ENCODE measurements at regions not wholly inside any gene's neighbourhood (a gene's known extent, or its start where the extent isn't known, plus 50 kb on each side); places are given as distances from the start of the nearest gene placed in this dataset.

DNA sequence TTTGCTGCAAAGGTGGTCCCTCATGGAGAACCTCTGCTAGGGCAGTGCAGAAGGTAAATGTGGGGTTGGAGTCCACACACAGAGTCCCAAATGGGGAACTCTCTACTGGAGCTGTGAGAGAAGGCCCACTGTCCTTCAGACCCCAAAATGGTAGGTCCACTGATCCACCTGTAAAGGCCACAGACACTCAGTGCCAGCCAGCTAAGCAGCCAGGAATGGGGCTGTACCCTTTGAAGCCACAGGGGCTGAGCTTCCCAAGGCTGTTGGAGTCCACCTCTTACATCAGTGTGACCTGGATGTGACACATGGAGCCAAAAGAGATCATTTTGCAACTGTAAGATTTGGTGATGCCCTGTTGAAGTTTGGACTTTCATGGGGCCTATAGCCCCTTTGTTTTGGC lies 252.4 kb upstream of the GULP1 start:
- Histone ChIP-seq H3K27me3 (ENCODE audit: control insufficient read depth in 2 of 2, insufficient read depth in 2 of 2, low read length in 2 of 2) (no peaks in the 10 kb centered on the region), H3K4me1 (ENCODE audit: control insufficient read depth in 1 of 2, insufficient read depth in 2 of 2, low read length in 2 of 2) (no peaks in the 10 kb centered on the region), H3K4me2 (replicated peaks; ENCODE audit: extremely low read depth, low read length, poor library complexity, severe bottlenecking) (no peak overlapping the region), H3K36me3 (replicated peaks in 1 of 2; ENCODE audit: control insufficient read depth in 1 of 2, insufficient read depth in 2 of 2, low read length in 2 of 2) (no peaks in the 10 kb centered on the region), H3K9me3 (replicated peaks in 1 of 2; ENCODE audit: control insufficient read depth in 1 of 2, insufficient read depth in 1 of 2, low read length in 2 of 2) (peaks cover 0 to 7% of the 10 kb centered on the region in 2 donors), H3K4me3 (replicated peaks in 1 of 3; ENCODE audit: low read depth in 2 of 3, low read length in 3 of 3) (no peak overlapping the region), H3K79me2 (ENCODE audit: insufficient read depth, low read length) (no peaks in the 10 kb centered on the region), H3K27ac (ENCODE audit: low read depth in 1 of 2, low read length in 2 of 2) (no peak overlapping the region), H2AFZ (ENCODE audit: insufficient read depth, low read depth, low read length, poor library complexity, severe bottlenecking) (no peak overlapping the region), H3K9ac (ENCODE audit: insufficient read depth, low read length, poor library complexity, severe bottlenecking) (no peak overlapping the region), H4K20me1 (ENCODE audit: insufficient read depth, low read length) (no peaks in the 10 kb centered on the region)
- no peak for DNase-seq
- intact Hi-C loops (cut with micrococcal nuclease) = no loop called here
- peaks cover 0 to 2% (median 0%) of the 10 kb centered on the region in 3 donors for H3K27me3 Mint-ChIP-seq (ENCODE audit: low read depth in 3 of 3)
- H3K4me3 Mint-ChIP-seq = no peak overlapping the region
- TF ChIP-seq, protein P1, sequence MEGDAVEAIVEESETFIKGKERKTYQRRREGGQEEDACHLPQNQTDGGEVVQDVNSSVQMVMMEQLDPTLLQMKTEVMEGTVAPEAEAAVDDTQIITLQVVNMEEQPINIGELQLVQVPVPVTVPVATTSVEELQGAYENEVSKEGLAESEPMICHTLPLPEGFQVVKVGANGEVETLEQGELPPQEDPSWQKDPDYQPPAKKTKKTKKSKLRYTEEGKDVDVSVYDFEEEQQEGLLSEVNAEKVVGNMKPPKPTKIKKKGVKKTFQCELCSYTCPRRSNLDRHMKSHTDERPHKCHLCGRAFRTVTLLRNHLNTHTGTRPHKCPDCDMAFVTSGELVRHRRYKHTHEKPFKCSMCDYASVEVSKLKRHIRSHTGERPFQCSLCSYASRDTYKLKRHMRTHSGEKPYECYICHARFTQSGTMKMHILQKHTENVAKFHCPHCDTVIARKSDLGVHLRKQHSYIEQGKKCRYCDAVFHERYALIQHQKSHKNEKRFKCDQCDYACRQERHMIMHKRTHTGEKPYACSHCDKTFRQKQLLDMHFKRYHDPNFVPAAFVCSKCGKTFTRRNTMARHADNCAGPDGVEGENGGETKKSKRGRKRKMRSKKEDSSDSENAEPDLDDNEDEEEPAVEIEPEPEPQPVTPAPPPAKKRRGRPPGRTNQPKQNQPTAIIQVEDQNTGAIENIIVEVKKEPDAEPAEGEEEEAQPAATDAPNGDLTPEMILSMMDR (IDR thresholded peaks at IDR 0.05) = no peak
- no peaks in the 10 kb centered on the region for H3K36me3 Mint-ChIP-seq
- no peaks in the 10 kb centered on the region for H3K4me1 Mint-ChIP-seq
- H3K9me3 Mint-ChIP-seq = peaks cover 0 to 10% (median 8%) of the 10 kb centered on the region in 7 donors
- peak overlapping the region in 1 of 7 donors; percentile 32 for H3K27ac Mint-ChIP-seq

DNA sequence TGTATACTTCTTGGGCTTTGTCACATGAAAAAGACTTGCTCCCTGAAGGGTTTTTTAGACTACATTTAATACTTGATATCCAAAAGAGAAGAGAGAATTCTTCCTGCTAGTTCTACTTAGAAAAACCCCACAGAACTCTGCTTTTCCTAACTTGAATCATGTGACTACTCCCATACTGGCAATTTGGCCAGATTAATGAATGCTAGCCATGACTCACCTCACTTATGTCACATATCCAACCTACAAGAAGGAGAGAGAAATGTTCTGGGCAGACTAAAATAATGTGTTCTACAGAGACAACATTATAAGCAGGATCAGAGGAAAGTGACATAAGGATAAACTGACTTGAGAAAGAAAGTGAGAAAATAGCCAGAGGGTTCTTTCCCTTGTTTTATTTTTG lies 249.3 kb upstream of the GULP1 start:
- Mint-ChIP-seq H3K9me3 (peaks cover 0 to 10% (median 6%) of the 10 kb centered on the region in 7 donors), H3K36me3 (no peaks in the 10 kb centered on the region), H3K27me3 (ENCODE audit: low read depth in 3 of 3) (peaks cover 0 to 2% (median 0%) of the 10 kb centered on the region in 3 donors), H3K27ac (no peak overlapping the region), H3K4me3 (no peak overlapping the region), H3K4me1 (no peaks in the 10 kb centered on the region)
- Histone ChIP-seq H3K4me2 (replicated peaks; ENCODE audit: extremely low read depth, low read length, poor library complexity, severe bottlenecking) (no peak overlapping the region), H3K27me3 (ENCODE audit: control insufficient read depth in 2 of 2, insufficient read depth in 2 of 2, low read length in 2 of 2) (no peaks in the 10 kb centered on the region), H3K9ac (ENCODE audit: insufficient read depth, low read length, poor library complexity, severe bottlenecking) (no peak overlapping the region), H3K9me3 (replicated peaks in 1 of 2; ENCODE audit: control insufficient read depth in 1 of 2, insufficient read depth in 1 of 2, low read length in 2 of 2) (peaks cover 0 to 10% of the 10 kb centered on the region in 2 donors), H3K27ac (ENCODE audit: low read depth in 1 of 2, low read length in 2 of 2) (no peak overlapping the region), H3K36me3 (replicated peaks in 1 of 2; ENCODE audit: control insufficient read depth in 1 of 2, insufficient read depth in 2 of 2, low read length in 2 of 2) (no peaks in the 10 kb centered on the region), H4K20me1 (ENCODE audit: insufficient read depth, low read length) (no peaks in the 10 kb centered on the region), H2AFZ (ENCODE audit: insufficient read depth, low read depth, low read length, poor library complexity, severe bottlenecking) (no peak overlapping the region), H3K79me2 (ENCODE audit: insufficient read depth, low read length) (no peaks in the 10 kb centered on the region), H3K4me3 (replicated peaks in 1 of 3; ENCODE audit: low read depth in 2 of 3, low read length in 3 of 3) (no peak overlapping the region), H3K4me1 (ENCODE audit: control insufficient read depth in 1 of 2, insufficient read depth in 2 of 2, low read length in 2 of 2) (no peaks in the 10 kb centered on the region)
- no peak for DNase-seq
- TF ChIP-seq, protein P1 (IDR thresholded peaks at IDR 0.05) = no peak
- intact Hi-C loops (cut with micrococcal nuclease) = no loop called here

Data from CD14-positive monocyte (primary cell).